ENCODE measurements at regions not wholly inside any gene's neighbourhood (a gene's known extent, or its start where the extent isn't known, plus 50 kb on each side); places are given as distances from the start of the nearest gene placed in this dataset.

GRCh38 chr2:20552847-20553246 is 98.1 kb downstream of the HS1BP3 start:
- POLR2A ChIA-PET, result no interaction called here
- peaks cover 10% of the 10 kb centered on the region for H3K27me3 Mint-ChIP-seq

GRCh38 chr2:20553580-20553979 is 97.3 kb downstream of the HS1BP3 start:
- Mint-ChIP-seq H3K36me3 (no peaks in the 10 kb centered on the region), H3K4me3 (no peak overlapping the region), H3K27me3 (peaks cover 10% of the 10 kb centered on the region), H3K4me1 (peaks cover 7% of the 10 kb centered on the region), H3K9me3 (no peaks in the 10 kb centered on the region), H3K27ac (no peak overlapping the region)
- DNase-seq, result no peak
- no peak for ATAC-seq (ENCODE audit: low read depth)
- POLR2A ChIA-PET, result no interaction called here

More at GRCh38 chr2:20552847-20553246, 98.1 kb downstream of the HS1BP3 start:
- Mint-ChIP-seq H3K9me3 (no peaks in the 10 kb centered on the region), H3K4me1 (peaks cover 7% of the 10 kb centered on the region), H3K4me3 (no peak overlapping the region), H3K36me3 (no peaks in the 10 kb centered on the region), H3K27ac (no peak overlapping the region)
- DNase-seq (no peak), ATAC-seq (ENCODE audit: low read depth) (no peak)

DNA sequence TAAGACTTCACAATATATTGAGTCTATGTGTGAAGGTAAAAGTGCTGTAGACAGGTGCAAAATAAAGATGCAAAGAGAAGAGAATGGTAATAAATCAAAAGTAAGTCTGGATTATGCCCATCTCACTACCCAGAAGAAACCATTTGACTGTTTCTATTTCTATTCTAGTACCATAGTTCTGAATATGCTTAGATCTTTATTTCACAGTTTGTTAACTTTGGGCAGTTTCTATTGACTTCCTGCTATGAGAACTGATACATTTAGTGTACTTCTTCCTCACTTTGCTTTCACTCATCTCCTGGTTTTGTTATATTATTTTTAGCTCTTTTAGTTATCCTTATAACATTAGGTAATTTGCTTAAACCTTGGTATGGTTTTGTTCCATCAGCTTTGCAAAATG is 94.9 kb downstream of the HS1BP3 start:
- H3K4me1 Mint-ChIP-seq, result peaks cover 5% of the 10 kb centered on the region
- no peak for DNase-seq
- H3K9me3 Mint-ChIP-seq, result no peaks in the 10 kb centered on the region
- H3K36me3 Mint-ChIP-seq, result no peaks in the 10 kb centered on the region
- H3K27me3 Mint-ChIP-seq, result peaks cover 13% of the 10 kb centered on the region
- POLR2A ChIA-PET, result no interaction called here
- ATAC-seq (ENCODE audit: low read depth), result no peak
- no peak overlapping the region for H3K27ac Mint-ChIP-seq
- no peak overlapping the region for H3K4me3 Mint-ChIP-seq

DNA sequence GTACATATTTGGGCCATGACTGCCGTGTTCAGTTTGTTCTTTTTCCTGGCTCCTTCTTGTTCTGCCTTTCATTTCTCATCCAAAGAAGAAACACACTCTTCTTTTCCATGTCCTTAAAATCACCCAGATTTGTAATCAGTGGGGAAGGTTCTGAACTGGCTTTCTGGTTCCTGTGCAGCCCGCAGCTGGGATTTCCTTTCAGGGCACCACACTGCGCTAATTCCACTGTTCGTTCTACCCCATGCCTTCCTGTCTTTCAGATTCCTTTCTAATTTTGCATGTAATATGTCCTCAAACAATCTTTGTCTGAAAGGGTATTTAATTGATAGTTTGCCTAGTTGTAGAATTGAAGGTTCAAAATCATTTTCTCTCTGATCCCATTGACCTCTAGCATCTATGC is 94.1 kb downstream of the HS1BP3 start:
- DNase-seq, result no peak
- Mint-ChIP-seq H3K4me3 (no peak overlapping the region), H3K4me1 (peaks cover 5% of the 10 kb centered on the region), H3K27me3 (peaks cover 13% of the 10 kb centered on the region), H3K27ac (no peak overlapping the region), H3K9me3 (no peaks in the 10 kb centered on the region), H3K36me3 (no peaks in the 10 kb centered on the region)
- ATAC-seq (ENCODE audit: low read depth), result no peak
- POLR2A ChIA-PET, result no interaction called here

GRCh38 chr2:20557226-20557625 is 93.7 kb downstream of the HS1BP3 start:
- POLR2A ChIA-PET, result no interaction called here
- Mint-ChIP-seq H3K27ac (no peak overlapping the region), H3K4me1 (peaks cover 1% of the 10 kb centered on the region), H3K27me3 (peaks cover 13% of the 10 kb centered on the region), H3K4me3 (no peak overlapping the region), H3K36me3 (no peaks in the 10 kb centered on the region), H3K9me3 (no peaks in the 10 kb centered on the region)
- ATAC-seq (ENCODE audit: low read depth) (no peak), DNase-seq (no peak)

- H3K36me3 Mint-ChIP-seq, result no peaks in the 10 kb centered on the region
- H3K9me3 Mint-ChIP-seq, result no peaks in the 10 kb centered on the region
- POLR2A ChIA-PET, result no interaction called here
- ATAC-seq (ENCODE audit: low read depth), result no peak
- H3K4me1 Mint-ChIP-seq, result peaks cover 1% of the 10 kb centered on the region
- no peak overlapping the region for H3K27ac Mint-ChIP-seq
- H3K27me3 Mint-ChIP-seq, result peaks cover 13% of the 10 kb centered on the region
- no peak overlapping the region for H3K4me3 Mint-ChIP-seq
- no peak for DNase-seq
Observed at GRCh38 chr2:20557635-20558034, 93.3 kb downstream of the HS1BP3 start.

- no peak overlapping the region for H3K27ac Mint-ChIP-seq
- no peaks in the 10 kb centered on the region for H3K36me3 Mint-ChIP-seq
- peaks cover 13% of the 10 kb centered on the region for H3K27me3 Mint-ChIP-seq
- no peaks in the 10 kb centered on the region for H3K9me3 Mint-ChIP-seq
- ATAC-seq (ENCODE audit: low read depth), result no peak
- DNase-seq, result no peak
- no peak overlapping the region for H3K4me3 Mint-ChIP-seq
- POLR2A ChIA-PET, result no interaction called here
- peaks cover 1% of the 10 kb centered on the region for H3K4me1 Mint-ChIP-seq
Observed at GRCh38 chr2:20558391-20559150, 92.3 kb downstream of the HS1BP3 start.

DNA sequence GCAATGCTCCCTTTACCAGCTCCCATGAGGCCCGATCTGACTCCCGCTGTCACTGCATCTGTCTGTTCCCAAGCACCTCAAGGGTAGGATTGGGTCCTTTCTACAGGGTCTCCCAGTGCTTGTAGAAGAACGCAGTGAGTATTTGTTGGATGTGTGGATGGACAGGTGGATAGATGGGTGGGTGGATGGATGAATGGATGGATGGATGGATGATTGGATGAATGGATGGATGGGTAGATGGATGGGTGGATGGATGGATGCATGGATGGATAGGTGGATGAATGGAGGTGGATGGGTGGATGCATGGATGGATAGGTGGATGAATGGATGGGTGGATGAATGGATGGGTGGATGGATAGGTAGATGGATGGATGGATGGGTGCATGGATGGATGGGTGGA is 91.6 kb downstream of the HS1BP3 start:
- Mint-ChIP-seq H3K27ac (no peak overlapping the region), H3K4me3 (no peak overlapping the region), H3K36me3 (no peaks in the 10 kb centered on the region), H3K4me1 (peaks cover 1% of the 10 kb centered on the region), H3K9me3 (no peaks in the 10 kb centered on the region), H3K27me3 (peaks cover 13% of the 10 kb centered on the region)
- POLR2A ChIA-PET, result no interaction called here
- no peak for ATAC-seq (ENCODE audit: low read depth)
- no peak for DNase-seq

- H3K4me3 Mint-ChIP-seq, result no peak overlapping the region
- peaks cover 13% of the 10 kb centered on the region for H3K27me3 Mint-ChIP-seq
- POLR2A ChIA-PET, result no interaction called here
- ATAC-seq (ENCODE audit: low read depth) (no peak), DNase-seq (no peak)
- no peaks in the 10 kb centered on the region for H3K9me3 Mint-ChIP-seq
- no peak overlapping the region for H3K27ac Mint-ChIP-seq
- H3K4me1 Mint-ChIP-seq, result peaks cover 1% of the 10 kb centered on the region
- H3K36me3 Mint-ChIP-seq, result no peaks in the 10 kb centered on the region
Observed at GRCh38 chr2:20560011-20560410, 90.9 kb downstream of the HS1BP3 start.

DNA sequence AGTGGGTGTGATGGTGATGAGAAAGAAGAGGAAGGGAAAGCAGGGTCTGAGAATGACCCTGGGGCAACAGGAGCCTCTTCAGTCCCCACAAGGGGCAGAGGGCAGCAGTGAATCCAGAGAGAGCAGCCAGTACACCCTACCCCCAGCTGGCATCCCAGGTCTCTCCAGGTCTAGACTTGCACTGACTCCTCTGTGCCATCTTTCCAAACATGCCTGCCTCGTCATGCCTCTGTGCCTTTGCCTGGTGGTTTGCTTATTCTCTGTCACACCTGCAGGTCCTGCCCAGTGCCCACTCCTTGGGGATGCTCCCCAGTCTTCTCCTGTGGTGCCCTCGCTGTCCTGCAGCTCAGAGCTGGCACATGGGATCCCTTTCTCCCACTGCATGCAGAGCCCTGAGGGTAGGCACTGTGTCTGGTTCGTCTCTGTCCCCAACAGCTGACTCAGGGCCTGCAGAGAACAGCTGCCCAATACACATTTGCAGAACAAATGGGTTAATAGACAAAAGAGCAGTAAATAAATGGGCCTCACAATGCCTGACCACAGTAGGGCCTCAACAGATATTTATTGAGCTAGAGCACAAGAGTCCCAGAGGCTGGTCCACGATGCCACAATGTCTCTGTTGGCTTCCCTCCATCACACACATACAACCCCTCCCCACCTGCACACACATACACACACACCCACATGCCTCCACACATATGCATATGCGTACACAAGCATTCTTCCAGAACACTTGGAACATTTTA is 89.8 kb downstream of the HS1BP3 start:
- Mint-ChIP-seq H3K27ac (no peak overlapping the region), H3K27me3 (peaks cover 18% of the 10 kb centered on the region), H3K36me3 (no peaks in the 10 kb centered on the region), H3K4me3 (no peak overlapping the region), H3K9me3 (no peaks in the 10 kb centered on the region), H3K4me1 (no peaks in the 10 kb centered on the region)
- DNase-seq, result no peak
- no peak for ATAC-seq (ENCODE audit: low read depth)
- POLR2A ChIA-PET, result no interaction called here

GRCh38 chr2:20561637-20562454 is 89.1 kb downstream of the HS1BP3 start:
- DNase-seq, result no peak
- ATAC-seq (ENCODE audit: low read depth), result no peak
- H3K9me3 Mint-ChIP-seq, result no peaks in the 10 kb centered on the region
- H3K4me3 Mint-ChIP-seq, result no peak overlapping the region
- H3K4me1 Mint-ChIP-seq, result no peaks in the 10 kb centered on the region
- POLR2A ChIA-PET, result no interaction called here
- no peaks in the 10 kb centered on the region for H3K36me3 Mint-ChIP-seq
- peaks cover 16% of the 10 kb centered on the region for H3K27me3 Mint-ChIP-seq
- H3K27ac Mint-ChIP-seq, result no peak overlapping the region

- Mint-ChIP-seq H3K36me3 (no peaks in the 10 kb centered on the region), H3K4me1 (no peaks in the 10 kb centered on the region), H3K27ac (no peak overlapping the region), H3K27me3 (peaks cover 10% of the 10 kb centered on the region), H3K4me3 (no peak overlapping the region), H3K9me3 (no peaks in the 10 kb centered on the region)
- POLR2A ChIA-PET, result no interaction called here
- ATAC-seq (ENCODE audit: low read depth) (no peak), DNase-seq (no peak)
Observed at GRCh38 chr2:20562540-20563225, 88.2 kb downstream of the HS1BP3 start.

- H3K4me1 Mint-ChIP-seq, result no peaks in the 10 kb centered on the region
- POLR2A ChIA-PET, result no interaction called here
- no peaks in the 10 kb centered on the region for H3K36me3 Mint-ChIP-seq
- DNase-seq, result no peak
- no peaks in the 10 kb centered on the region for H3K9me3 Mint-ChIP-seq
- H3K27me3 Mint-ChIP-seq, result peaks cover 10% of the 10 kb centered on the region
- no peak overlapping the region for H3K4me3 Mint-ChIP-seq
- H3K27ac Mint-ChIP-seq, result no peak overlapping the region
- ATAC-seq (ENCODE audit: low read depth), result no peak
Observed at GRCh38 chr2:20563251-20563650, 87.6 kb downstream of the HS1BP3 start.
